Tibial nerve (tissue), 4 donors: ENCODE measurements at regions not wholly inside any gene's neighbourhood (a gene's known extent, or its start where the extent isn't known, plus 50 kb on each side); places are given as distances from the start of the nearest gene placed in this dataset.

Experiments
- DNase-seq, 2 donors: peaks; one replicate each; pipeline ENCODE4 v3.0.0-alpha.2; 2019; ENCODE audit warnings: low spot score in 2 of 2
- H3K27ac ChIP-seq, 4 donors: fragments of 200-600 bp; sonication (generic) in 3 of 4; one replicate each; pipeline ENCODE4 v1.5.1; 2017 to 2019; ENCODE audit warnings: mild to moderate bottlenecking in 1 of 4
- H3K27me3 ChIP-seq, 2 donors: fragments of 200-600 bp; sonication (generic) in 1 of 2; one replicate each; pipeline versions ENCODE4 v1.5.1 to v1.6.0; 2017 to 2019
- H3K36me3 ChIP-seq, 3 donors: fragments of 200-600 bp; sonication (generic); one replicate each; pipeline ENCODE4 v1.5.1; 2018 to 2019
- H3K4me1 ChIP-seq, 4 donors: fragments of 200-600 bp; sonication (generic) in 3 of 4; one replicate each; pipeline ENCODE4 v1.5.1; 2017 to 2019
- H3K4me3 ChIP-seq, 4 donors: fragments of 200-600 bp; sonication (generic) in 3 of 4; one replicate each; pipeline ENCODE4 v1.5.1; 2017 to 2019; ENCODE audit warnings: mild to moderate bottlenecking in 1 of 4, moderate library complexity in 1 of 4
- H3K9me3 ChIP-seq, 4 donors: fragments of 200-600 bp; sonication (generic) in 3 of 4; one replicate each; pipeline ENCODE4 v1.5.1; 2017 to 2019
- CTCF ChIP-seq, 5 experiments: fragments of 200-600 bp in 3 of 5; fragments of 450-650 bp in 2 of 5; sonication (generic) in 3 of 5; IDR thresholded peaks; one replicate each; pipeline ENCODE4 v1.5.1; 2016 to 2019; ENCODE audit warnings: antibody characterized with exemption in 5 of 5, mild to moderate bottlenecking in 3 of 5, moderate library complexity in 2 of 5
- EP300 ChIP-seq, 2 donors: sonication (generic); formaldehyde crosslinking; IDR thresholded peaks; one replicate each; pipeline ENCODE4 v1.6.1; 2017; ENCODE audit warnings: antibody characterized with exemption in 2 of 2, mild to moderate bottlenecking in 1 of 2
- POLR2A ChIP-seq, 2 donors: fragments of 450-650 bp; IDR thresholded peaks; one replicate each; pipeline ENCODE4 v1.6.1; 2017; ENCODE audit warnings: antibody characterized with exemption in 2 of 2, mild to moderate bottlenecking in 2 of 2, moderate library complexity in 2 of 2
- WGBS, 2 donors: methylation state at CpG; one replicate each; pipeline ENCODE4 v1.1.5; 2018; 5-methylcytosine and 5-hydroxymethylcytosine counted together

DNA sequence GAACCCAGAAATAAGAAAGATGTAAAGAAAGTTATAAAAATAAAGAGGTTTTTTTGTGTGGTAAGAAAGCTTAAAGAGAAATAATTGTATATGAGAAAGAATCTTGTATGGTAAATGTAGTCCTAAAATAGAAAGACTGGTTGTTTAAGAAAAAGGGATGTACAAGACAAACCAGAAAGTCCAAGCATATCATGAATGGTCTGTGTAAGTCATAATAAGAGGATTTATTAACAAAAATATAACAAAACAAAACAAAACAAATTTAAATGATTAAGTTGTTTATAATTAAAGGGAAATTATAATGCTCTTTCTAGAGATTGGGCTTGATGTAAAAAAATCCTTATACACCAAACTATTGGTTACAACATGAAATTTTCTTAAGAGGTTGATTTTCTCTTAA is 590.4 kb upstream of the PTGER4 start:
- Histone ChIP-seq H3K4me1 (no peaks in the 10 kb centered on the region), H3K27ac (no peak overlapping the region), H3K27me3 (no peaks in the 10 kb centered on the region), H3K4me3 (no peak overlapping the region), H3K9me3 (peaks cover 0 to 13% (median 0%) of the 10 kb centered on the region in 4 donors), H3K36me3 (no peaks in the 10 kb centered on the region)
- no peak for TF ChIP-seq EP300 (IDR thresholded peaks at IDR 0.05)
- no peak for DNase-seq

DNA sequence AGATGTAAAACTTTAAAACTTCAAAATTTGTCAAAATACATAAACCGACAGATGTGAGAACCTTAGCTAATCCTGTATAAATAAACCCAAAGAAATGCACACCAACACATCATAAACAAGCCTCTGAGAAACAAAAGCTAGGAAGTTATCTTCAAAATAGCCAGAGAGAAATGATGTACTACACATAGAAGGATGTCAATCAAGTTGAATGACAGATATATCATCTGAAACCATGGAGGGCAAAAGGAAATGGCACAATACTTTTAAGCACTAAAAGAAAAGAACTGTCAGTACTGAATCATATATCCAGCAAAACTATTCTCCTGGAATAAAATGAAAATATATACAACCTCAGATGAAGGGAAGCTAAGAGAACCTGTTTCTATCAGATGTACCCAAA is 595.1 kb upstream of the PTGER4 start:
- no peak overlapping the region for H3K27ac ChIP-seq
- no peak for DNase-seq
- 60 to 94% methylated on average over 1 of the region's 1 CpG for WGBS, 2 donors

GRCh38 chr5:40082313-40082712 is 597.4 kb upstream of the PTGER4 start:
- Histone ChIP-seq H3K4me3 (no peak overlapping the region), H3K36me3 (no peaks in the 10 kb centered on the region), H3K27me3 (no peaks in the 10 kb centered on the region), H3K27ac (no peak overlapping the region), H3K4me1 (peaks cover 0 to 4% (median 0%) of the 10 kb centered on the region in 4 donors), H3K9me3 (no peaks in the 10 kb centered on the region)
- 0% methylated on average over 1 of the region's 1 CpG for WGBS, 2 donors
- no peak for DNase-seq
- no peak for TF ChIP-seq EP300 (IDR thresholded peaks at IDR 0.05)
- TF ChIP-seq POLR2A (IDR thresholded peaks at IDR 0.05) = no peak
- TF ChIP-seq CTCF (IDR thresholded peaks at IDR 0.05) = no peak

More for the DNA sequence above, 595.1 kb upstream of the PTGER4 start:
- TF ChIP-seq POLR2A (IDR thresholded peaks at IDR 0.05) (no peak), EP300 (IDR thresholded peaks at IDR 0.05) (no peak), CTCF (IDR thresholded peaks at IDR 0.05) (no peak)
- H3K4me1 ChIP-seq = peaks cover 0 to 4% (median 0%) of the 10 kb centered on the region in 4 donors
- H3K4me3 ChIP-seq = no peak overlapping the region
- H3K36me3 ChIP-seq = no peaks in the 10 kb centered on the region
- no peaks in the 10 kb centered on the region for H3K27me3 ChIP-seq
- H3K9me3 ChIP-seq = no peaks in the 10 kb centered on the region

DNA sequence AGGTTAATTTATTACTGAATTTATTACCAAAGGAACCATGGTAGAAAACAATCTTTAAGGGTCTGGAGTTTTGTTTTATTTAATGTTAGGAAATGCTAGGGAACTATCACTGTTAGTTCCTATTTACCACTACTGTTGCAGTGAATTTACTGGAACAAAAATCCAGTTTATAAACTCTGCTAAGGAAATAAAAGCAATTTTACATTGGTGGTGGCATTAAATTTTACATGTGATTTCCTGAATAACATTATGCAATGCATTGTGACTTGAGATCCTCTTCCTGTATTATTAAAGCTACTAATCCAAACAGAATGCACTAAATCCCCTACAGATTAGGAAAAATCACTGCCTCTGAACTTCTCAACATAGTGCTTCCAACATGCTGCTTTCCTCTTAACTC is 599.5 kb upstream of the PTGER4 start:
- Histone ChIP-seq H3K36me3 (no peaks in the 10 kb centered on the region), H3K27me3 (no peaks in the 10 kb centered on the region), H3K27ac (no peak overlapping the region), H3K4me3 (no peak overlapping the region), H3K9me3 (no peaks in the 10 kb centered on the region), H3K4me1 (peaks cover 0 to 4% (median 0%) of the 10 kb centered on the region in 4 donors)
- no peak for DNase-seq
- TF ChIP-seq CTCF (IDR thresholded peaks at IDR 0.05) (no peak), POLR2A (IDR thresholded peaks at IDR 0.05) (no peak), EP300 (IDR thresholded peaks at IDR 0.05) (no peak)

GRCh38 chr5:40078898-40079575 is 600.7 kb upstream of the PTGER4 start:
- no peaks in the 10 kb centered on the region for H3K27me3 ChIP-seq
- H3K36me3 ChIP-seq = no peaks in the 10 kb centered on the region
- no peak for TF ChIP-seq EP300 (IDR thresholded peaks at IDR 0.05)
- TF ChIP-seq POLR2A (IDR thresholded peaks at IDR 0.05) = no peak
- TF ChIP-seq CTCF (IDR thresholded peaks at IDR 0.05) = no peak
- no peak overlapping the region for H3K27ac ChIP-seq
- 75 to 82% methylated on average over 8 of the region's 8 CpGs for WGBS, 2 donors
- DNase-seq = no peak
- H3K4me3 ChIP-seq = no peak overlapping the region
- no peaks in the 10 kb centered on the region for H3K9me3 ChIP-seq
- H3K4me1 ChIP-seq = peaks cover 0 to 4% (median 0%) of the 10 kb centered on the region in 4 donors

GRCh38 chr5:40074826-40075225 is 604.9 kb upstream of the PTGER4 start:
- H3K27me3 ChIP-seq = no peaks in the 10 kb centered on the region
- no peaks in the 10 kb centered on the region for H3K4me1 ChIP-seq
- WGBS, 2 donors = 71 to 93% methylated on average over 1 of the region's 1 CpG
- TF ChIP-seq EP300 (IDR thresholded peaks at IDR 0.05) = no peak
- no peak for TF ChIP-seq POLR2A (IDR thresholded peaks at IDR 0.05)
- no peak for TF ChIP-seq CTCF (IDR thresholded peaks at IDR 0.05)
- no peaks in the 10 kb centered on the region for H3K9me3 ChIP-seq
- DNase-seq = no peak
- H3K4me3 ChIP-seq = no peak overlapping the region
- H3K27ac ChIP-seq = no peak overlapping the region
- no peaks in the 10 kb centered on the region for H3K36me3 ChIP-seq
